ENCODE measurements at regions not wholly inside any gene's neighbourhood (a gene's known extent, or its start where the extent isn't known, plus 50 kb on each side); places are given as distances from the start of the nearest gene placed in this dataset.
A peak's percentile ranks its signal among the peaks of the same experiment; 100 is the strongest.

GRCh38 chr12:30019366-30020140 lies 235.8 kb upstream of the TMTC1 start:
- Mint-ChIP-seq H3K4me1 (ENCODE audit: unreplicated experiment) (peaks cover 55% of the 10 kb centered on the region), H3K27ac (ENCODE audit: unreplicated experiment) (peak overlapping the region; percentile 12), H3K36me3 (ENCODE audit: unreplicated experiment) (no peaks in the 10 kb centered on the region), H3K9me3 (ENCODE audit: unreplicated experiment) (peaks cover 2% of the 10 kb centered on the region), H3K4me3 (ENCODE audit: unreplicated experiment) (no peak overlapping the region), H3K27me3 (ENCODE audit: unreplicated experiment) (no peaks in the 10 kb centered on the region)
- no peak for DNase-seq (ENCODE audit: extremely low spot score, unreplicated experiment)
- TF ChIP-seq CTCF (IDR thresholded peaks at IDR 0.05): no peak

- Mint-ChIP-seq H3K27ac (ENCODE audit: unreplicated experiment) (no peak overlapping the region), H3K4me3 (ENCODE audit: unreplicated experiment) (no peak overlapping the region), H3K9me3 (ENCODE audit: unreplicated experiment) (no peaks in the 10 kb centered on the region), H3K27me3 (ENCODE audit: unreplicated experiment) (no peaks in the 10 kb centered on the region), H3K4me1 (ENCODE audit: unreplicated experiment) (peaks cover 51% of the 10 kb centered on the region), H3K36me3 (ENCODE audit: unreplicated experiment) (no peaks in the 10 kb centered on the region)
- DNase-seq (ENCODE audit: extremely low spot score, unreplicated experiment): no peak
- no peak for TF ChIP-seq CTCF (IDR thresholded peaks at IDR 0.05)
Observed at GRCh38 chr12:30016540-30017055, 232.9 kb upstream of the TMTC1 start.

- no peak overlapping the region for H3K4me3 Mint-ChIP-seq (ENCODE audit: unreplicated experiment)
- no peak overlapping the region for H3K27ac Mint-ChIP-seq (ENCODE audit: unreplicated experiment)
- DNase-seq (ENCODE audit: extremely low spot score, unreplicated experiment): no peak
Observed at GRCh38 chr12:30015631-30016337, 232.0 kb upstream of the TMTC1 start.

GRCh38 chr12:30014991-30015390 lies 231.2 kb upstream of the TMTC1 start:
- H3K27me3 Mint-ChIP-seq (ENCODE audit: unreplicated experiment): no peaks in the 10 kb centered on the region
- H3K27ac Mint-ChIP-seq (ENCODE audit: unreplicated experiment): no peak overlapping the region
- H3K9me3 Mint-ChIP-seq (ENCODE audit: unreplicated experiment): no peaks in the 10 kb centered on the region
- no peak for DNase-seq (ENCODE audit: extremely low spot score, unreplicated experiment)
- TF ChIP-seq CTCF (IDR thresholded peaks at IDR 0.05): no peak
- no peaks in the 10 kb centered on the region for H3K36me3 Mint-ChIP-seq (ENCODE audit: unreplicated experiment)
- H3K4me1 Mint-ChIP-seq (ENCODE audit: unreplicated experiment): peaks cover 45% of the 10 kb centered on the region
- H3K4me3 Mint-ChIP-seq (ENCODE audit: unreplicated experiment): no peak overlapping the region

More at GRCh38 chr12:30015631-30016337, 232.0 kb upstream of the TMTC1 start:
- H3K4me1 Mint-ChIP-seq (ENCODE audit: unreplicated experiment): peaks cover 45% of the 10 kb centered on the region
- no peaks in the 10 kb centered on the region for H3K9me3 Mint-ChIP-seq (ENCODE audit: unreplicated experiment)
- no peak for TF ChIP-seq CTCF (IDR thresholded peaks at IDR 0.05)
- H3K36me3 Mint-ChIP-seq (ENCODE audit: unreplicated experiment): no peaks in the 10 kb centered on the region
- H3K27me3 Mint-ChIP-seq (ENCODE audit: unreplicated experiment): no peaks in the 10 kb centered on the region

- Mint-ChIP-seq H3K36me3 (ENCODE audit: unreplicated experiment) (no peaks in the 10 kb centered on the region), H3K4me3 (ENCODE audit: unreplicated experiment) (no peak overlapping the region), H3K9me3 (ENCODE audit: unreplicated experiment) (no peaks in the 10 kb centered on the region), H3K27me3 (ENCODE audit: unreplicated experiment) (no peaks in the 10 kb centered on the region), H3K4me1 (ENCODE audit: unreplicated experiment) (peaks cover 48% of the 10 kb centered on the region), H3K27ac (ENCODE audit: unreplicated experiment) (no peak overlapping the region)
- no peak for TF ChIP-seq CTCF (IDR thresholded peaks at IDR 0.05)
- DNase-seq (ENCODE audit: extremely low spot score, unreplicated experiment): no peak
Observed at GRCh38 chr12:30012816-30013450, 229.2 kb upstream of the TMTC1 start.

All from osteocyte (in vitro differentiated cells).